K562 (cell line): ENCODE measurements at regions not wholly inside any gene's neighbourhood (a gene's known extent, or its start where the extent isn't known, plus 50 kb on each side); places are given as distances from the start of the nearest gene placed in this dataset.

Experiments
- BCL6 ChIP-seq: fragments of 250-450 bp; sonication (Bioruptor Pico); IDR thresholded peaks from 2 replicates; pipeline ENCODE4 v1.4.0; 2020
- SREBF2 ChIP-seq: sonication (generic); formaldehyde crosslinking; IDR thresholded peaks from 2 replicates; pipeline ENCODE4 v1.4.0; 2020; ENCODE audit warnings: mild to moderate bottlenecking, missing genetic modification reagents
- ZNF408 ChIP-seq: fragments of 250-450 bp; sonication (Bioruptor Pico); IDR thresholded peaks from 2 replicates; pipeline ENCODE4 v1.4.0; 2020; ENCODE audit warnings: low read depth, mild to moderate bottlenecking, moderate library complexity

- TF ChIP-seq SREBF2 (CRISPR knock-in tag): no peak
- no peak for TF ChIP-seq BCL6 (CRISPR knock-in tag)
- no peak for TF ChIP-seq ZNF408 (CRISPR knock-in tag)
Observed at GRCh38 chr11:100631316-100631715, 55.8 kb upstream of the ARHGAP42 start.
